ENCODE measurements at regions not wholly inside any gene's neighbourhood (a gene's known extent, or its start where the extent isn't known, plus 50 kb on each side); places are given as distances from the start of the nearest gene placed in this dataset.
"Not testable (repeated sequence)": the region's sequence is repeated elsewhere in the genome, so short reads cannot be mapped to it uniquely, and the experiment has no call there.

GRCh38 chr10:78096486-78096885, 62.8 kb downstream of the RPS24 start:
- not testable (repeated sequence) for DNase-seq

GRCh38 chr10:78102593-78102992, 68.9 kb downstream of the RPS24 start:
- DNase-seq: not testable (repeated sequence)

- DNase-seq: no peak
Observed at GRCh38 chr10:78109210-78109609, 75.5 kb downstream of the RPS24 start.

GRCh38 chr10:78115135-78115853, 81.6 kb downstream of the RPS24 start:
- DNase-seq: no peak

- no peak for DNase-seq
Observed at GRCh38 chr10:78116361-78116760, 82.7 kb downstream of the RPS24 start.

- no peak for DNase-seq
Observed at GRCh38 chr10:78118591-78118990, 84.9 kb downstream of the RPS24 start.

- no peak for DNase-seq
Observed at GRCh38 chr10:78121801-78122200, 88.1 kb downstream of the RPS24 start.

GRCh38 chr10:78124167-78124566, 90.5 kb downstream of the RPS24 start:
- no peak for DNase-seq

GRCh38 chr10:78129211-78129610, 95.5 kb downstream of the RPS24 start:
- no peak for DNase-seq

- DNase-seq: no peak
Observed at GRCh38 chr10:78130966-78131710, 97.5 kb downstream of the RPS24 start.

- DNase-seq: no peak
Observed at GRCh38 chr10:78134773-78135306, 101.2 kb downstream of the RPS24 start.

GRCh38 chr10:78137147-78137546, 103.5 kb downstream of the RPS24 start:
- no peak for DNase-seq

- no peak for DNase-seq
Observed at GRCh38 chr10:78139341-78139740, 105.7 kb downstream of the RPS24 start.

GRCh38 chr10:78140066-78140630, 106.5 kb downstream of the RPS24 start:
- DNase-seq: no peak

- no peak for DNase-seq
Observed at GRCh38 chr10:78143576-78143975, 109.9 kb downstream of the RPS24 start.

- no peak for DNase-seq
Observed at GRCh38 chr10:78146200-78146599, 112.5 kb downstream of the RPS24 start.

- DNase-seq: no peak
Observed at GRCh38 chr10:78147202-78147601, 113.5 kb downstream of the RPS24 start.

GRCh38 chr10:78148216-78148960, 114.7 kb downstream of the RPS24 start:
- peak; percentile 20 for DNase-seq

GRCh38 chr10:78148961-78149612, 115.4 kb downstream of the RPS24 start:
- peak; percentile 29 for DNase-seq

GRCh38 chr10:78150756-78151155, 117.1 kb downstream of the RPS24 start:
- DNase-seq: no peak

- no peak for DNase-seq
Observed at GRCh38 chr10:78155722-78156121, 122.1 kb downstream of the RPS24 start.

- no peak for DNase-seq
Observed at GRCh38 chr10:78160591-78160990, 126.9 kb downstream of the RPS24 start.

GRCh38 chr10:78162853-78163252, 129.2 kb downstream of the RPS24 start:
- DNase-seq: peak; percentile 22

Data from fibroblast of skin of right biceps (primary cell).